ENCODE measurements at regions not wholly inside any gene's neighbourhood (a gene's known extent, or its start where the extent isn't known, plus 50 kb on each side); places are given as distances from the start of the nearest gene placed in this dataset.

GRCh38 chr4:166314902-166315301 lies 441.9 kb downstream of the TLL1 start:
- Histone ChIP-seq H3K27me3 (ENCODE audit: insufficient read depth, poor library complexity, severe bottlenecking) (no peaks in the 10 kb centered on the region), H3K4me3 (replicated peaks; ENCODE audit: insufficient read depth, low read length) (no peak overlapping the region), H3K27ac (replicated peaks) (no peak overlapping the region)
- DNase-seq (ENCODE audit: low read depth in 1 of 2, low spot score in 1 of 2) = no peak
- no peak for TF ChIP-seq CTCF (IDR thresholded peaks at IDR 0.05; ENCODE audit: insufficient read depth, low read length)
- no peak for TF ChIP-seq GABPA (IDR thresholded peaks at IDR 0.05; ENCODE audit: low read depth)
- no peak for TF ChIP-seq REST (IDR thresholded peaks at IDR 0.05; ENCODE audit: insufficient replicate concordance, low read depth)
- no peak for TF ChIP-seq POLR2AphosphoS5 (IDR thresholded peaks at IDR 0.05; ENCODE audit: low read depth)
- TF ChIP-seq SPI1 (IDR thresholded peaks at IDR 0.05; ENCODE audit: borderline replicate concordance, low read depth) = no peak

DNA sequence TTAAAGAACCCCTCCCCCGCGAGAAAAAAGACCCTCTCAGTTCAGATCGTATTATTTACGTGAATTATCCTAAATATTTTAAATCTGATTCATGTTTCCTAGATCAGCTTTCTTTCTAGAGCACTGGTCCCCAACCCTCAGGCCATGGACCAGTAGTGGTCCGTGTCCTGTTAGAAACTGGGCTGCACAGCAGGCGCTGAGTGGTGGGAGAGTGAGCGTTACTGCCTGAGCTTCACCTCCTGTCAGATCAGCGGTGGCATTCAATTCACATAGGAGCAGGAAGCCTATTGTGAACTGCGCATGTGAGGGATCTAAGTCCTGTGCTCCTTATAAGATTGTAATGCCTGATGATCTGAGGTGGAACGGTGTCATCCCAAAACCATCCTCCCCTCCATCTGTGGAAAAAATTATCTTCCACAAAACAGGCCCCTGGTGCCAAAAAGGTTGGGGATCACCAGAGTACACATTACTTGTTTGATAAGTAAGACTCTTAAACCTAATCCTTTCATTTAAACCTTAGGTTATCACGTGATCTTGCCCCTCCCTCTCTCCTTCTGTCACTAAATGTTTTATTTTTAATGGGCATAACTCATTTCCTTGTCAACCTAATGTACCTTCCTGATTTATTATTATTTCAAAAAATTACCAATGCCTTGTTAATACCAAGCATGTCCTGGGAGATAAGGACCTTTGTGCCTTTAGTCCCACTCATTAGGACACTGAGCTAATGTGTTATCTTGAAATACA lies 442.9 kb downstream of the TLL1 start:
- Histone ChIP-seq H3K27me3 (ENCODE audit: insufficient read depth, poor library complexity, severe bottlenecking) (no peaks in the 10 kb centered on the region), H3K4me3 (replicated peaks; ENCODE audit: insufficient read depth, low read length) (no peak overlapping the region), H3K27ac (replicated peaks) (no peak overlapping the region)
- DNase-seq (ENCODE audit: low read depth in 1 of 2, low spot score in 1 of 2) = no peak
- TF ChIP-seq REST (IDR thresholded peaks at IDR 0.05; ENCODE audit: insufficient replicate concordance, low read depth) (no peak), POLR2AphosphoS5 (IDR thresholded peaks at IDR 0.05; ENCODE audit: low read depth) (no peak), CTCF (IDR thresholded peaks at IDR 0.05; ENCODE audit: insufficient read depth, low read length) (no peak), GABPA (IDR thresholded peaks at IDR 0.05; ENCODE audit: low read depth) (no peak)

- DNase-seq (ENCODE audit: low read depth in 1 of 2, low spot score in 1 of 2) = no peak
- H3K27ac ChIP-seq (replicated peaks) = no peak overlapping the region
- no peaks in the 10 kb centered on the region for H3K27me3 ChIP-seq (ENCODE audit: insufficient read depth, poor library complexity, severe bottlenecking)
- H3K4me3 ChIP-seq (replicated peaks; ENCODE audit: insufficient read depth, low read length) = no peak overlapping the region
- TF ChIP-seq CTCF (IDR thresholded peaks at IDR 0.05; ENCODE audit: insufficient read depth, low read length) (no peak), REST (IDR thresholded peaks at IDR 0.05; ENCODE audit: insufficient replicate concordance, low read depth) (no peak), SPI1 (IDR thresholded peaks at IDR 0.05; ENCODE audit: borderline replicate concordance, low read depth) (no peak), GABPA (IDR thresholded peaks at IDR 0.05; ENCODE audit: low read depth) (no peak), POLR2AphosphoS5 (IDR thresholded peaks at IDR 0.05; ENCODE audit: low read depth) (no peak)
These were observed 445.9 kb downstream of the TLL1 start for GRCh38 chr4:166318810-166319525.

All from HL-60 (cell line).